IMR-90 (cell line): ENCODE measurements at regions not wholly inside any gene's neighbourhood (a gene's known extent, or its start where the extent isn't known, plus 50 kb on each side); places are given as distances from the start of the nearest gene placed in this dataset.

Experiments
- ATAC-seq: fragments of 200-7000 bp; cut with Tn5 transposase; 2 replicates; pipeline ENCODE4 v1.9.1; 2020; ENCODE audit warnings: low read depth, mild to moderate bottlenecking, moderate library complexity
- BruUV-seq: library from RNA; stranded (reverse); fragments of 400-500 nt; replicated peaks from 2 replicates; lab custom pipeline; 2021; lab: Mats Ljungman, UMichigan
- CTCF ChIA-PET: fragments of 300-600 bp; formaldehyde crosslinking; extraction: SDS; loops from one replicate; lab custom pipeline; 2021; ENCODE audit warnings: antibody characterized with exemption; lab: Yijun Ruan, JAX
- POLR2A ChIA-PET: fragments of 300-600 bp; sonication (Branson Sonifier 250); formaldehyde crosslinking; loops from one replicate; lab custom pipeline; 2022; ENCODE audit warnings: antibody characterized with exemption; ENCODE audit not compliant: unreplicated experiment; lab: Charles Lee
- DNase-seq: peaks from one replicate; pipeline ENCODE4 v3.0.0; 2013
- H2AFZ ChIP-seq: replicated peaks from 2 replicates; pipeline ENCODE3; 2013; ENCODE audit warnings: low read length, mild to moderate bottlenecking; ENCODE audit not compliant: poor library complexity
- H2AK5ac ChIP-seq: 2 replicates; pipeline ENCODE4 v1.6.1; 2013; ENCODE audit warnings: low read depth, low read length, inconsistent platforms
- H2AK9ac ChIP-seq: replicated peaks from 2 replicates; pipeline ENCODE3; 2013; ENCODE audit warnings: mild to moderate bottlenecking, low read depth, low read length, moderate library complexity; ENCODE audit not compliant: poor library complexity
- H2BK120ac ChIP-seq: 2 replicates; pipeline ENCODE4 v1.6.1; 2013; ENCODE audit warnings: low read depth, low read length, inconsistent platforms
- H2BK15ac ChIP-seq: 3 replicates; pipeline ENCODE4 v1.6.1; 2013; ENCODE audit warnings: low read depth, low read length, inconsistent platforms
- H2BK20ac ChIP-seq: 2 replicates; pipeline ENCODE4 v1.6.1; 2013; ENCODE audit warnings: low read depth, mild to moderate bottlenecking, inconsistent platforms, low read length, moderate library complexity
- H2BK5ac ChIP-seq: 2 replicates; pipeline ENCODE4 v1.6.1; 2013; ENCODE audit warnings: mild to moderate bottlenecking, low read depth, low read length, inconsistent platforms; ENCODE audit not compliant: poor library complexity, severe bottlenecking
- H3K14ac ChIP-seq: replicated peaks from 2 replicates; pipeline ENCODE4 v1.6.1; 2013; ENCODE audit warnings: low read depth, low read length, inconsistent platforms
- H3K18ac ChIP-seq: 2 replicates; pipeline ENCODE4 v1.6.1; 2013; ENCODE audit warnings: low read depth, low read length, control low read depth
- H3K23ac ChIP-seq: 2 replicates; pipeline ENCODE4 v1.6.1; 2013; ENCODE audit warnings: low read depth, low read length, inconsistent platforms
- H3K27ac ChIP-seq: 2 replicates; pipeline ENCODE4 v1.5.1; 2013; ENCODE audit warnings: mild to moderate bottlenecking, control low read depth, low read length; ENCODE audit not compliant: insufficient read depth
- H3K27me3 ChIP-seq: 2 replicates; pipeline ENCODE4 v1.6.1; 2013; ENCODE audit warnings: low read length; ENCODE audit not compliant: control insufficient read depth, insufficient read depth
- H3K36me3 ChIP-seq: 2 replicates; pipeline ENCODE4 v1.6.1; 2013; ENCODE audit warnings: low read length, mixed read lengths; ENCODE audit not compliant: control insufficient read depth, insufficient read depth
- H3K4ac ChIP-seq: 2 replicates; pipeline ENCODE4 v1.6.1; 2013; ENCODE audit warnings: low read depth, low read length, inconsistent platforms
- H3K4me1 ChIP-seq: 2 replicates; pipeline ENCODE4 v1.6.1; 2013; ENCODE audit warnings: low read length, mixed read lengths; ENCODE audit not compliant: control insufficient read depth, insufficient read depth
- H3K4me2 ChIP-seq: 2 replicates; pipeline ENCODE4 v1.6.1; 2013; ENCODE audit warnings: low read depth, mild to moderate bottlenecking, control low read depth, low read length, moderate library complexity
- H3K4me3 ChIP-seq: 2 replicates; pipeline ENCODE4 v1.5.1; 2013; ENCODE audit warnings: low read depth, mild to moderate bottlenecking, control low read depth, low read length, moderate library complexity; ENCODE audit not compliant: insufficient read depth
- H3K56ac ChIP-seq: 2 replicates; pipeline ENCODE4 v1.6.1; 2013; ENCODE audit warnings: low read length, inconsistent platforms; ENCODE audit not compliant: insufficient read depth; ENCODE audit errors: extremely low read depth
- H3K79me1 ChIP-seq, 2 experiments: 2 replicates each; pipeline ENCODE4 v1.6.1; 2013; ENCODE audit warnings: low read length in 2 of 2, inconsistent platforms in 1 of 2, low read depth in 1 of 2
- H3K9ac ChIP-seq: 2 replicates; pipeline ENCODE4 v1.6.1; 2013; ENCODE audit warnings: low read depth, low read length, control low read depth
- H3K9me1 ChIP-seq: 2 replicates; pipeline ENCODE4 v1.6.1; 2013; ENCODE audit warnings: low read length, inconsistent platforms; ENCODE audit not compliant: insufficient read depth
- H3K9me3 ChIP-seq: 2 replicates; pipeline ENCODE4 v1.6.1; 2013; ENCODE audit warnings: low read length; ENCODE audit not compliant: control insufficient read depth, insufficient read depth
- H4K20me1 ChIP-seq: 2 replicates; pipeline ENCODE4 v1.6.1; 2013; ENCODE audit warnings: low read length, inconsistent platforms; ENCODE audit not compliant: insufficient read depth
- H4K5ac ChIP-seq: 2 replicates; pipeline ENCODE4 v1.6.1; 2013; ENCODE audit warnings: mild to moderate bottlenecking, low read depth, low read length, control low read depth
- H4K8ac ChIP-seq, 2 experiments: 2 replicates each; pipeline ENCODE4 v1.6.1; 2013; ENCODE audit warnings: low read depth in 2 of 2, low read length in 2 of 2, control low read depth in 1 of 2, inconsistent platforms in 1 of 2
- H4K91ac ChIP-seq: 2 replicates; pipeline ENCODE4 v1.6.1; 2013; ENCODE audit warnings: low read depth, low read length, inconsistent platforms; ENCODE audit not compliant: insufficient read depth
- BHLHE40 ChIP-seq: fragments of 150-350 bp; IDR thresholded peaks from 2 replicates; pipeline ENCODE4 v1.6.1; 2016; ENCODE audit warnings: mild to moderate bottlenecking, low read depth, low read length
- CEBPB ChIP-seq: IDR thresholded peaks from 2 replicates; pipeline ENCODE4 v1.6.1; 2012; ENCODE audit warnings: low read depth, low read length, improper control_type of control experiment
- MAZ ChIP-seq: IDR thresholded peaks from 2 replicates; pipeline ENCODE4 v1.6.1; 2012; ENCODE audit warnings: low read depth, mild to moderate bottlenecking, low read length, improper control_type of control experiment, moderate library complexity, borderline replicate concordance
- RAD21 ChIP-seq: IDR thresholded peaks from 2 replicates; pipeline ENCODE4 v1.6.1; 2012; ENCODE audit warnings: low read length, improper control_type of control experiment
- RFX5 ChIP-seq: IDR thresholded peaks from 2 replicates; pipeline ENCODE4 v1.8.0; 2012; ENCODE audit warnings: low read depth, mild to moderate bottlenecking, low read length, moderate library complexity
- dilution Hi-C: fragments of 300-500 bp; cut with HindIII; formaldehyde crosslinking; loops from one replicate; pipeline ENCODE4 v1.14.3; 2018; ENCODE audit warnings: low sequenced_read_pairs; ENCODE audit not compliant: unreplicated experiment
- in situ Hi-C: fragments of 300-500 bp; cut with MboI; formaldehyde crosslinking; loops from 3 replicates; pipeline ENCODE4 v1.14.3; 2019; ENCODE audit warnings: low sequenced_read_pairs, inconsistent platforms, mixed read lengths
- intact Hi-C: fragments of 100-400 bp; cut with micrococcal nuclease; formaldehyde crosslinking; loops from 2 replicates; pipeline ENCODE4 v1.10.0; 2022

GRCh38 chr6:138601128-138601527 is 101.8 kb upstream of the NHSL1 start:
- Histone ChIP-seq H3K14ac (no peak overlapping the region), H2BK120ac (no peak overlapping the region), H3K27ac (no peak overlapping the region), H4K20me1 (no peaks in the 10 kb centered on the region), H3K4me1 (peaks cover 3% of the 10 kb centered on the region), H3K9me3 (no peaks in the 10 kb centered on the region), H3K9ac (no peak overlapping the region), H3K79me1 (peaks cover 13 to 41% of the 10 kb centered on the region in 2 experiments), H3K4ac (no peak overlapping the region), H2BK15ac (no peak overlapping the region), H2AK5ac (no peak overlapping the region), H4K8ac (no peak overlapping the region), H2BK20ac (no peak overlapping the region), H2AFZ (no peak overlapping the region), H2BK5ac (peak overlapping the region; percentile 1), H3K4me3 (no peak overlapping the region), H4K91ac (no peak overlapping the region), H3K9me1 (peaks cover 8% of the 10 kb centered on the region; the same call in 1 of the 2 replicates), H3K4me2 (peak overlapping the region; percentile 37; the same call in 1 of the 2 replicates), H4K5ac (no peak overlapping the region), H3K18ac (no peak overlapping the region), H3K36me3 (no peaks in the 10 kb centered on the region), H3K27me3 (no peaks in the 10 kb centered on the region), H3K23ac (no peak overlapping the region), H3K56ac (no peak overlapping the region), H2AK9ac (no peak overlapping the region)
- intact Hi-C loops (no loop called here), in situ Hi-C loops (no loop called here), dilution Hi-C loops (no loop called here)
- DNase-seq (peak; percentile 48), ATAC-seq (peak; percentile 44; the same call in 1 of the 2 replicates)
- no TSS peak for BruUV-seq
- TF ChIP-seq BHLHE40 (no peak), RFX5 (no peak), RAD21 (no peak), MAZ (no peak), CEBPB (peak; percentile 83)
- CTCF ChIA-PET: no interaction called here
- POLR2A ChIA-PET: no interaction called here
